Smooth muscle cell of the brain vasculature (primary cell): ENCODE measurements at regions not wholly inside any gene's neighbourhood (a gene's known extent, or its start where the extent isn't known, plus 50 kb on each side); places are given as distances from the start of the nearest gene placed in this dataset.
"Not testable (repeated sequence)": the region's sequence is repeated elsewhere in the genome, so short reads cannot be mapped to it uniquely, and the experiment has no call there.

Experiments used
- DNase-seq: peaks from one replicate; pipeline ENCODE4 v3.0.0-alpha.2; 2012; ENCODE audit warnings: low read depth, low spot score

GRCh38 chr4:91997045-91997444 lies 306.7 kb upstream of the GRID2 start:
- no peak for DNase-seq

- no peak for DNase-seq
Measured at GRCh38 chr4:92012899-92013867, 290.6 kb upstream of the GRID2 start.

- no peak for DNase-seq
Measured at GRCh38 chr4:92014067-92014466, 289.7 kb upstream of the GRID2 start.

- DNase-seq = no peak
Measured at GRCh38 chr4:92021203-92021602, 282.6 kb upstream of the GRID2 start.

GRCh38 chr4:92021788-92022187 lies 282.0 kb upstream of the GRID2 start:
- DNase-seq = no peak

- not testable (repeated sequence) for DNase-seq
Measured at GRCh38 chr4:92028830-92029229, 274.9 kb upstream of the GRID2 start.

GRCh38 chr4:92031825-92032224 lies 271.9 kb upstream of the GRID2 start:
- no peak for DNase-seq

- no peak for DNase-seq
Measured at GRCh38 chr4:92035666-92036065, 268.1 kb upstream of the GRID2 start.

GRCh38 chr4:92045718-92046117 lies 258.0 kb upstream of the GRID2 start:
- DNase-seq = no peak

- DNase-seq = no peak
Measured at GRCh38 chr4:92047209-92047875, 256.4 kb upstream of the GRID2 start.

- no peak for DNase-seq
Measured at GRCh38 chr4:92050875-92051274, 252.9 kb upstream of the GRID2 start.

- DNase-seq = no peak
Measured at GRCh38 chr4:92059615-92060014, 244.2 kb upstream of the GRID2 start.

- no peak for DNase-seq
Measured at GRCh38 chr4:92060333-92060732, 243.4 kb upstream of the GRID2 start.

- no peak for DNase-seq
Measured at GRCh38 chr4:92064574-92064973, 239.2 kb upstream of the GRID2 start.

- no peak for DNase-seq
Measured at GRCh38 chr4:92066485-92066884, 237.3 kb upstream of the GRID2 start.

GRCh38 chr4:92071587-92071986 lies 232.2 kb upstream of the GRID2 start:
- DNase-seq = no peak

- DNase-seq = no peak
Measured at GRCh38 chr4:92074839-92075238, 228.9 kb upstream of the GRID2 start.

- no peak for DNase-seq
Measured at GRCh38 chr4:92090887-92091286, 212.9 kb upstream of the GRID2 start.

- DNase-seq = no peak
Measured at GRCh38 chr4:92091335-92091734, 212.4 kb upstream of the GRID2 start.

GRCh38 chr4:92099861-92100260 lies 203.9 kb upstream of the GRID2 start:
- DNase-seq = no peak

GRCh38 chr4:92100975-92101374 lies 202.8 kb upstream of the GRID2 start:
- DNase-seq = no peak

GRCh38 chr4:92101737-92102172 lies 202.0 kb upstream of the GRID2 start:
- DNase-seq = no peak

GRCh38 chr4:92104506-92104905 lies 199.3 kb upstream of the GRID2 start:
- DNase-seq = no peak
